Omental fat pad (tissue), 3 donors: ENCODE measurements at regions not wholly inside any gene's neighbourhood (a gene's known extent, or its start where the extent isn't known, plus 50 kb on each side); places are given as distances from the start of the nearest gene placed in this dataset.

Source experiments
- ATAC-seq: fragments of 150-250 bp; one replicate; pipeline ENCODE4 v1.9.1; 2016; ENCODE audit warnings: mild to moderate bottlenecking, moderate library complexity; ENCODE audit not compliant: low FRiP score
- DNase-seq: peaks from one replicate; pipeline ENCODE4 v3.0.0-alpha.2; 2019; ENCODE audit warnings: low spot score
- CTCF ChIP-seq, 3 donors: fragments of 450-650 bp; IDR thresholded peaks; one replicate each; pipeline ENCODE4 v1.5.1; 2016 to 2017; ENCODE audit warnings: antibody characterized with exemption in 3 of 3, mild to moderate bottlenecking in 3 of 3, moderate library complexity in 2 of 3

DNA sequence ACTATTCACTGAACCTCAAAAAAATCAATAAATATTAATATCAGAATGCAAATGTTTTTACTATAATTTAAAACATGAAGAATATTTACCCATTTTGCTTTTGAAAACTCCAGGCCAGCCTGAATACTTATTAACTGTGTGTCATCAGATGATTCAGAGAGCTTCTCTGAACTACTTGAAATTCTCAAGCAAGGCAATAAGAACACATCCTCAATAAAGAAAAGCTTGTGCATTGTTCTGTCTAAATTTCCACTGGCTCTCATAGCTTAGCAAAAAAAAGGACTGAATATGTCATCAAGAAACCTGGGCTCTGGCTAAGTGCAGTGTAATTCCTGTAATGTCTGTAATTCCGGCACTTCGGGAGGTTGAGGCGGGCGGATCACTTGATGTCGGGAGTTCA is 194.1 kb downstream of the BTG1 start:
- no peak for DNase-seq
- no peak for ATAC-seq
- no peak for TF ChIP-seq CTCF (IDR thresholded peaks at IDR 0.05)

- no peak for TF ChIP-seq CTCF (IDR thresholded peaks at IDR 0.05)
- no peak for DNase-seq
- ATAC-seq = no peak
These were observed 197.1 kb downstream of the BTG1 start for GRCh38 chr12:91948504-91948903.

- DNase-seq (no peak), ATAC-seq (no peak)
- no peak for TF ChIP-seq CTCF (IDR thresholded peaks at IDR 0.05)
These were observed 198.2 kb downstream of the BTG1 start for GRCh38 chr12:91947459-91947858.

GRCh38 chr12:91944637-91945036 is 201.0 kb downstream of the BTG1 start:
- TF ChIP-seq CTCF (IDR thresholded peaks at IDR 0.05) = no peak
- no peak for ATAC-seq
- DNase-seq = no peak

DNA sequence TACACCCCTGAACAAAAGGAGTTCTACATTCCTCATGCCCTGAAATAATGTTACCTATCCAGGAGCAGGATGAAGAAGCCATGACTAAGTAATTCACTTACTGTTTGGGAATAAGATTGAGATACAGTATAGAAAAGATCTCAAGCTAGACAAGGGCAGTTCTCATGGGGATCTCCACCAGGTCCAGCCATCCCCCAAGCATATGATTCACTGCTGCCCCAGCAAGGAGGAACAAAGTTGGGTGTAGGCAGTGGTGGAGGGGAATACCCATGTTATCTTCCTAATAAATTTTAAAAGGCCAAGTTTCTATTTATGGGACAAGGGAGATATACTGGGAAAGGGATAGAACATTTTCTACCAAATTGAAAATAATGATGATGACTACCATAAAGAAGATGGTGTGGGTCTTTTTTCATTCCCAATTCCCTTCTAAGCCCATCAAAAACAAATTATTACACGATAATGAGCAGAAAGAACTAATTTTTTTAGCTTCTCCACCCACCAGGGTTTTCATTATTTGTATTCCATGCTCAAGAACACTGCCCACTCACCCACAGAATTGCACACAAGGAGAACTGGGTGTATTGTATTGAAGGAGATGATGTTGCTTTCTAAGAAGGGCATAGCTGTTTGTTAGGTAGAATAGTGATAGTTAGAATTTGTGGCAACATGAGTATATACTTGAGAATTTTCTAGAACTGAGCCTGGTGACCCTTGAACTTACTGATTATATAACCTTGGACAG is 204.6 kb downstream of the BTG1 start:
- TF ChIP-seq CTCF (IDR thresholded peaks at IDR 0.05) = no peak
- no peak for ATAC-seq
- DNase-seq = no peak

DNA sequence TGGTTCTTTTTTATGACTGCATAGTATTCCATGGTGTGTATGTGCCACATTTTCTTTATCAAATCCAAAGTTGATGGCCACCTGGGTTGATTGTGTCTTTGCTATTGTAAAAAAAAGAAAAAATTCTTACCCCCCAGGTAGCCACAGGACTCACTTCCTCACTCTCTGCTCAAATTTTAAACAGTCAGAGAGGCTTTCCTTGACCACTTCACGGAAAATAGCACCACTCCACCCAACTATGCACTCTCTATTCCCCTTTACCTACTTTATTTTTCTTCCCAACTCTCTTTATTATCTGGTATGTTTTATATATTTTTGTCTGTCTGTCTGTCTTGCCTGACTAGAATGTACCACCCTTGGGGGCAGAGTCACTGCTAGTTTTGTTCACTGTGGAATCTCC is 205.3 kb downstream of the BTG1 start:
- TF ChIP-seq CTCF (IDR thresholded peaks at IDR 0.05) = no peak
- DNase-seq = no peak
- ATAC-seq = no peak

DNA sequence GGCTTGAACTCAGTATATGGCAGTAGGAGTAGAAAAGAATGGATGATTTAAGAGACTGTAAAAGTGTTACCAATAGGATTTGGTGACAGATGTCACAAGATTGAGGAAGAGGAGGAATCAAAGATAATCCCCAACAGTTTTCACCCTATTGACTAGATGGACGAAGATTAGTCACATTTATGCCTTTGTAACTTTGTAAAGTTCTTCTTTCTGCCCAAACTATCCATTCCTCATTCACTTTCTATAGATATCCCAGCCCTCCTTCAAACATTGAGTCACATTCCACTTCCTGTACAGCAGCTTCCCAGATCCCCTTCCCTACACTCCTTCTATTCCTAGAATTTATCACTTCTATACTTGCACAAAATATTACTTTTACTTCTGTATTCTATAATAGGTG is 207.9 kb downstream of the BTG1 start:
- ATAC-seq = no peak
- DNase-seq = no peak
- TF ChIP-seq CTCF (IDR thresholded peaks at IDR 0.05) = no peak
